Ishikawa (cell line): ENCODE measurements at regions not wholly inside any gene's neighbourhood (a gene's known extent, or its start where the extent isn't known, plus 50 kb on each side); places are given as distances from the start of the nearest gene placed in this dataset.

Source experiments
- CEBPB ChIP-seq: IDR thresholded peaks from 2 replicates; pipeline ENCODE4 v1.6.1; 2012
- CREB1 ChIP-seq: IDR thresholded peaks from 2 replicates; pipeline ENCODE4 v1.6.1; 2012; ENCODE audit warnings: low read depth
- EGR1 ChIP-seq: IDR thresholded peaks from 2 replicates; pipeline ENCODE4 v1.6.1; 2012
- EP300 ChIP-seq: IDR thresholded peaks from 2 replicates; pipeline ENCODE4 v1.6.1; 2012; ENCODE audit warnings: borderline replicate concordance
- FOXM1 ChIP-seq: IDR thresholded peaks from 2 replicates; pipeline ENCODE4 v1.6.1; 2012; ENCODE audit warnings: low read depth, borderline replicate concordance
- MAX ChIP-seq: IDR thresholded peaks from 2 replicates; pipeline ENCODE4 v1.6.1; 2012
- NFIC ChIP-seq: IDR thresholded peaks from 2 replicates; pipeline ENCODE4 v1.6.1; 2012
- RAD21 ChIP-seq: IDR thresholded peaks from 2 replicates; pipeline ENCODE4 v1.6.1; 2012; ENCODE audit warnings: low read depth
- TAF1 ChIP-seq: IDR thresholded peaks from 2 replicates; pipeline ENCODE4 v1.6.1; 2012; ENCODE audit warnings: low read depth, mild to moderate bottlenecking
- TCF12 ChIP-seq: IDR thresholded peaks from 2 replicates; pipeline ENCODE4 v1.6.1; 2012; ENCODE audit warnings: low read depth
- TEAD4 ChIP-seq: IDR thresholded peaks from 2 replicates; pipeline ENCODE4 v1.6.1; 2012
- USF1 ChIP-seq: IDR thresholded peaks from 2 replicates; pipeline ENCODE4 v1.6.1; 2012
- YY1 ChIP-seq: IDR thresholded peaks from 2 replicates; pipeline ENCODE4 v1.6.1; 2012; ENCODE audit warnings: low read depth
- ZBTB7A ChIP-seq: IDR thresholded peaks from 2 replicates; pipeline ENCODE4 v1.6.1; 2012; ENCODE audit warnings: low read depth
- TF ChIP-seq, protein P1 (sequence below): IDR thresholded peaks from 2 replicates; pipeline ENCODE4 v1.6.1; 2012; ENCODE audit warnings: low read depth, mild to moderate bottlenecking

DNA sequence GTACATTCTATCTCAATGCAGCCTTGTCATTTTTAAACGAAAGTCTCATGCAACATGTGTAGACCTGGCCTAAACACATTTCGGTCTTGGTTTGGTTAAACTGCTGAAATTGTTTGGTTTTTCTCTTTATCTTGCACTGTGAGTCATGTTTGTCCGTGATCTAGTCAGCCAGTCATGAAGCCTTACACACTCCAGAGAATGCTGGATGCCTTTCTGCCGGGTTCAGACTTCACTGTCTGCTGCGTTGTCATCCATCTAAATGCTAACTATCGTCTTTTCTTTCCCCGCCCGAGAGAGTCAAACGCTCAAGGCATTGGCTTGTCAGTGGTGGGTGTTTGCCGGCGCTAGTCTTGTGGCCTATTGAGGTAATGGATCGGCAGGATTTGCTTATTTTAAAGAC, 1194.6 kb upstream of the WWC1 start:
- no peak for TF ChIP-seq FOXM1

DNA sequence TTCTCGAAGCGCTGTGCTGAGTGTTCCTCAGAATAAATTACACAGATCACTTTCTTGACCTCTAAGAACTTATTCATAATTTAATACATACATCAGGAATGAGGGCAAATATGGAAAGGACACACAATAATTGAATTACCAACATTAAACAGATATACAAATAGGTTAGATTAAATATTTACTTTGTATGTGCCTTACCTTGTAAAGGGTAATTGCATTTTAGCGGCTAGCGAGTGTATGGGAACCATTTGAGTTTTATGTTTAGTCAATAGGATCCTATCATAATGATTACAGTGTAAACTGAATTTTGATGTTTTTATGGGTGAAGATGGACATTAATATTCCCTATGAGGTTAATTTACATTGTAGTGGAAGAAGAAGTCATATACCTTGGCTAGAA, 1187.1 kb upstream of the WWC1 start:
- TF ChIP-seq TCF12 (no peak), EP300 (no peak), RAD21 (no peak), TEAD4 (no peak), MAX (no peak), CEBPB (no peak), USF1 (no peak), ZBTB7A (no peak), FOXM1 (no peak), TAF1 (no peak), EGR1 (no peak), YY1 (no peak), CREB1 (no peak), NFIC (no peak)
- TF ChIP-seq, protein P1, sequence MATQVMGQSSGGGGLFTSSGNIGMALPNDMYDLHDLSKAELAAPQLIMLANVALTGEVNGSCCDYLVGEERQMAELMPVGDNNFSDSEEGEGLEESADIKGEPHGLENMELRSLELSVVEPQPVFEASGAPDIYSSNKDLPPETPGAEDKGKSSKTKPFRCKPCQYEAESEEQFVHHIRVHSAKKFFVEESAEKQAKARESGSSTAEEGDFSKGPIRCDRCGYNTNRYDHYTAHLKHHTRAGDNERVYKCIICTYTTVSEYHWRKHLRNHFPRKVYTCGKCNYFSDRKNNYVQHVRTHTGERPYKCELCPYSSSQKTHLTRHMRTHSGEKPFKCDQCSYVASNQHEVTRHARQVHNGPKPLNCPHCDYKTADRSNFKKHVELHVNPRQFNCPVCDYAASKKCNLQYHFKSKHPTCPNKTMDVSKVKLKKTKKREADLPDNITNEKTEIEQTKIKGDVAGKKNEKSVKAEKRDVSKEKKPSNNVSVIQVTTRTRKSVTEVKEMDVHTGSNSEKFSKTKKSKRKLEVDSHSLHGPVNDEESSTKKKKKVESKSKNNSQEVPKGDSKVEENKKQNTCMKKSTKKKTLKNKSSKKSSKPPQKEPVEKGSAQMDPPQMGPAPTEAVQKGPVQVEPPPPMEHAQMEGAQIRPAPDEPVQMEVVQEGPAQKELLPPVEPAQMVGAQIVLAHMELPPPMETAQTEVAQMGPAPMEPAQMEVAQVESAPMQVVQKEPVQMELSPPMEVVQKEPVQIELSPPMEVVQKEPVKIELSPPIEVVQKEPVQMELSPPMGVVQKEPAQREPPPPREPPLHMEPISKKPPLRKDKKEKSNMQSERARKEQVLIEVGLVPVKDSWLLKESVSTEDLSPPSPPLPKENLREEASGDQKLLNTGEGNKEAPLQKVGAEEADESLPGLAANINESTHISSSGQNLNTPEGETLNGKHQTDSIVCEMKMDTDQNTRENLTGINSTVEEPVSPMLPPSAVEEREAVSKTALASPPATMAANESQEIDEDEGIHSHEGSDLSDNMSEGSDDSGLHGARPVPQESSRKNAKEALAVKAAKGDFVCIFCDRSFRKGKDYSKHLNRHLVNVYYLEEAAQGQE: no peak

GRCh38 chr5:167105941-167106340, 1185.5 kb upstream of the WWC1 start:
- TF ChIP-seq CREB1: no peak
- no peak for TF ChIP-seq YY1
- TF ChIP-seq, protein P1: no peak
- no peak for TF ChIP-seq EGR1
- TF ChIP-seq MAX: no peak
- no peak for TF ChIP-seq TEAD4
- no peak for TF ChIP-seq TCF12
- TF ChIP-seq RAD21: no peak
- no peak for TF ChIP-seq TAF1
- TF ChIP-seq USF1: no peak
- no peak for TF ChIP-seq CEBPB

DNA sequence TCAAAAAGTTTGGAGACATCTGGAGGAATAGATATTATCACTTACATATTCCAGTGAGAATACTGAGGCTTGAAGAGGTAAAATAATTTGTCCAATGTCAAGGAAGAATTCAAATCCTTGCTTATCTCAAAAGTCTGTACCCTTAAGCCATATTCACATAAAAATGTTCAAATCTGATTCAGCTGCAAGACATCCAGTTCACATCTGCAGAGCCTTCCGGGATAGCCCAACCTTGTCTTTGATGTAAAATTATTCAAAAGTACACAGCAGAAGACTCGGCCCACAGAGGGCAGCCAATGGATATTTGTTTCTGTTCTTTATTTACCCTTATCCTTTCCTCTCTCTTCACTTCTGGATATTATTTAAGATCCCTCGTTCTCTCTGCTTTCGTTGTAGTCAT, 1183.8 kb upstream of the WWC1 start:
- no peak for TF ChIP-seq MAX
- TF ChIP-seq CREB1: no peak
- TF ChIP-seq TCF12: no peak
- no peak for TF ChIP-seq RAD21
- TF ChIP-seq USF1: no peak
- TF ChIP-seq EP300: no peak

GRCh38 chr5:167112556-167112955, 1178.9 kb upstream of the WWC1 start:
- no peak for TF ChIP-seq EGR1
- TF ChIP-seq USF1: no peak
- no peak for TF ChIP-seq TCF12
- no peak for TF ChIP-seq RAD21
- TF ChIP-seq NFIC: no peak
- TF ChIP-seq YY1: no peak
- TF ChIP-seq TAF1: no peak
- TF ChIP-seq MAX: no peak
- TF ChIP-seq TEAD4: no peak
- no peak for TF ChIP-seq EP300
- no peak for TF ChIP-seq ZBTB7A
- TF ChIP-seq CREB1: no peak
- TF ChIP-seq, protein P1: no peak
- no peak for TF ChIP-seq FOXM1
- TF ChIP-seq CEBPB: no peak
